HCT116 (cell line): ENCODE measurements at regions not wholly inside any gene's neighbourhood (a gene's known extent, or its start where the extent isn't known, plus 50 kb on each side); places are given as distances from the start of the nearest gene placed in this dataset.

Experiments used
- EGR1 ChIP-seq: IDR thresholded peaks from 2 replicates; pipeline ENCODE4 v1.6.1; 2012; ENCODE audit warnings: low read depth
- EZH2 ChIP-seq: fragments of 200-600 bp; sonication (generic); IDR thresholded peaks from 2 replicates; pipeline ENCODE4 v1.6.1; 2017; ENCODE audit warnings: antibody characterized with exemption, mixed run types
- EZH2phosphoT487 ChIP-seq: fragments of 200-600 bp; IDR thresholded peaks from 2 replicates; pipeline ENCODE4 v1.6.1; 2018; ENCODE audit warnings: antibody characterized with exemption, borderline replicate concordance
- FOSL1 ChIP-seq: IDR thresholded peaks from 2 replicates; pipeline ENCODE4 v1.6.1; 2012; ENCODE audit warnings: low read depth
- ZNF274 ChIP-seq: fragments of 200-500 bp; sonication (Bioruptor generic); IDR thresholded peaks from 2 replicates; pipeline ENCODE4 v1.6.1; 2014; ENCODE audit warnings: mild to moderate bottlenecking, low read depth, low read length, inconsistent platforms
- TF ChIP-seq, protein P1 (sequence below), 3 experiments: fragments of 200-600 bp in 1 of 3; sonication (generic) in 1 of 3; IDR thresholded peaks in 2 of 3; conservative IDR thresholded peaks in 1 of 3; 2 replicates each; pipeline ENCODE4 v1.5.1; 2012 to 2017; ENCODE audit warnings: low read depth in 2 of 3, low read length in 2 of 3, antibody characterized with exemption in 1 of 3, borderline replicate concordance in 1 of 3, control low read depth in 1 of 3, mild to moderate bottlenecking in 1 of 3, mixed read lengths in 1 of 3, mixed run types in 1 of 3, moderate library complexity in 1 of 3; ENCODE audit not compliant: insufficient read depth in 1 of 3
- TF ChIP-seq, protein P2 (sequence below): IDR thresholded peaks from 2 replicates; pipeline ENCODE4 v1.6.1; 2012; ENCODE audit warnings: low read depth
- TF ChIP-seq, protein P3 (sequence below): IDR thresholded peaks from 2 replicates; pipeline ENCODE4 v1.6.1; 2012

DNA sequence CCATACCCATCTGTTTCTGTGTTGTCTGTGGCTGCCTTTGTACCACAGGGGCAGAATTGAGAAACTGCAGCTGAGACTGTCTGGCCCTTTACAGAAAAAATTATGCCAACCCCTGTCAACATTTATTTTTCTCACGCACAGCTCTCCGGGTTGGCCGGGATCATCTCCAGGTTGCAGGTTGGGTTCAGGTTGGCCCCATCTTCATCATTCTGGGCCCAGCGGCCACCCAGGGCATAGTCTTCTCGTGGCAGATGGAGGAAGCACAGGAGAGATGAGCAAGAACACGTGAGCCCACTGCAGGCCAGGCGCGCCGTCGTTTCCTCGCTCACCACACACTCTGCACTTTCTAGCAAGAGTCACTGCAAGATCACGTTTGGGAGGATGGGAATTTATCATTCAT lies 66.1 kb upstream of the SEC14L1 start:
- no peak for TF ChIP-seq EGR1
- TF ChIP-seq, protein P1, sequence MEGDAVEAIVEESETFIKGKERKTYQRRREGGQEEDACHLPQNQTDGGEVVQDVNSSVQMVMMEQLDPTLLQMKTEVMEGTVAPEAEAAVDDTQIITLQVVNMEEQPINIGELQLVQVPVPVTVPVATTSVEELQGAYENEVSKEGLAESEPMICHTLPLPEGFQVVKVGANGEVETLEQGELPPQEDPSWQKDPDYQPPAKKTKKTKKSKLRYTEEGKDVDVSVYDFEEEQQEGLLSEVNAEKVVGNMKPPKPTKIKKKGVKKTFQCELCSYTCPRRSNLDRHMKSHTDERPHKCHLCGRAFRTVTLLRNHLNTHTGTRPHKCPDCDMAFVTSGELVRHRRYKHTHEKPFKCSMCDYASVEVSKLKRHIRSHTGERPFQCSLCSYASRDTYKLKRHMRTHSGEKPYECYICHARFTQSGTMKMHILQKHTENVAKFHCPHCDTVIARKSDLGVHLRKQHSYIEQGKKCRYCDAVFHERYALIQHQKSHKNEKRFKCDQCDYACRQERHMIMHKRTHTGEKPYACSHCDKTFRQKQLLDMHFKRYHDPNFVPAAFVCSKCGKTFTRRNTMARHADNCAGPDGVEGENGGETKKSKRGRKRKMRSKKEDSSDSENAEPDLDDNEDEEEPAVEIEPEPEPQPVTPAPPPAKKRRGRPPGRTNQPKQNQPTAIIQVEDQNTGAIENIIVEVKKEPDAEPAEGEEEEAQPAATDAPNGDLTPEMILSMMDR (IDR thresholded peaks at IDR 0.05 in 2 of 3, conservative IDR thresholded peaks at IDR 0.05 in 1 of 3; ENCODE audit: borderline replicate concordance in 1 of 3, insufficient read depth in 1 of 3, low read depth in 2 of 3, low read length in 2 of 3) = no peak
- no peak for TF ChIP-seq FOSL1
- TF ChIP-seq, protein P2, sequence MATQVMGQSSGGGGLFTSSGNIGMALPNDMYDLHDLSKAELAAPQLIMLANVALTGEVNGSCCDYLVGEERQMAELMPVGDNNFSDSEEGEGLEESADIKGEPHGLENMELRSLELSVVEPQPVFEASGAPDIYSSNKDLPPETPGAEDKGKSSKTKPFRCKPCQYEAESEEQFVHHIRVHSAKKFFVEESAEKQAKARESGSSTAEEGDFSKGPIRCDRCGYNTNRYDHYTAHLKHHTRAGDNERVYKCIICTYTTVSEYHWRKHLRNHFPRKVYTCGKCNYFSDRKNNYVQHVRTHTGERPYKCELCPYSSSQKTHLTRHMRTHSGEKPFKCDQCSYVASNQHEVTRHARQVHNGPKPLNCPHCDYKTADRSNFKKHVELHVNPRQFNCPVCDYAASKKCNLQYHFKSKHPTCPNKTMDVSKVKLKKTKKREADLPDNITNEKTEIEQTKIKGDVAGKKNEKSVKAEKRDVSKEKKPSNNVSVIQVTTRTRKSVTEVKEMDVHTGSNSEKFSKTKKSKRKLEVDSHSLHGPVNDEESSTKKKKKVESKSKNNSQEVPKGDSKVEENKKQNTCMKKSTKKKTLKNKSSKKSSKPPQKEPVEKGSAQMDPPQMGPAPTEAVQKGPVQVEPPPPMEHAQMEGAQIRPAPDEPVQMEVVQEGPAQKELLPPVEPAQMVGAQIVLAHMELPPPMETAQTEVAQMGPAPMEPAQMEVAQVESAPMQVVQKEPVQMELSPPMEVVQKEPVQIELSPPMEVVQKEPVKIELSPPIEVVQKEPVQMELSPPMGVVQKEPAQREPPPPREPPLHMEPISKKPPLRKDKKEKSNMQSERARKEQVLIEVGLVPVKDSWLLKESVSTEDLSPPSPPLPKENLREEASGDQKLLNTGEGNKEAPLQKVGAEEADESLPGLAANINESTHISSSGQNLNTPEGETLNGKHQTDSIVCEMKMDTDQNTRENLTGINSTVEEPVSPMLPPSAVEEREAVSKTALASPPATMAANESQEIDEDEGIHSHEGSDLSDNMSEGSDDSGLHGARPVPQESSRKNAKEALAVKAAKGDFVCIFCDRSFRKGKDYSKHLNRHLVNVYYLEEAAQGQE = no peak
- TF ChIP-seq EZH2 = no peak
- TF ChIP-seq EZH2phosphoT487 = no peak
- TF ChIP-seq, protein P3, sequence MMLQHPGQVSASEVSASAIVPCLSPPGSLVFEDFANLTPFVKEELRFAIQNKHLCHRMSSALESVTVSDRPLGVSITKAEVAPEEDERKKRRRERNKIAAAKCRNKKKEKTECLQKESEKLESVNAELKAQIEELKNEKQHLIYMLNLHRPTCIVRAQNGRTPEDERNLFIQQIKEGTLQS = no peak
- TF ChIP-seq ZNF274 = no peak
